ENCODE measurements at regions not wholly inside any gene's neighbourhood (a gene's known extent, or its start where the extent isn't known, plus 50 kb on each side); places are given as distances from the start of the nearest gene placed in this dataset.
"Not testable (repeated sequence)": the region's sequence is repeated elsewhere in the genome, so short reads cannot be mapped to it uniquely, and the experiment has no call there.

DNA sequence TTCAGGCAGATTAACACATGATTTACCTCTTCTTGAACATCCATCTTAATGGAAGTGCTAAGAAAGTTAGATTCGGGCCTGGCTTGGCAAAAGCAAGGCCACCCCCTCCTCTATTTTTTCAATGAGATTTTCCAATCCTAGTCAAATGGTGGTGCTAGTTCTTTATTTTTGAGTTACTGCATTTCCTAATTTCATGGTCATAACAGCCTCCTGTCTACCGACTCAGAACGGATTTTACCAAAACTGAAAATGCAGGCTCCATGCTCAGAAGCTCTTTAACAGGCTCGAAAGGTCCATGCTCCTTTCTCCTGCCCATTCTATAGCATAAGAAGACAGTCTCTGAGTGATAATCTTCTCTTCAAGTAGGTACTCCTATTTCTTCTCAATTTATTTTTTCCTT lies 117.2 kb upstream of the ESR1 start:
- peak; percentile 41 for DNase-seq (ENCODE audit: low read depth)
- no peak overlapping the region for H3K4me3 ChIP-seq (ENCODE audit: low read depth, low read length)
- peak; percentile 22 for TF ChIP-seq CTCF (conservative IDR thresholded peaks at IDR 0.05; ENCODE audit: low read depth, low read length)

GRCh38 chr6:151690768-151691562 lies 116.5 kb upstream of the ESR1 start:
- DNase-seq (ENCODE audit: low read depth): peak; percentile 50
- TF ChIP-seq CTCF (conservative IDR thresholded peaks at IDR 0.05; ENCODE audit: low read depth, low read length): no peak
- H3K4me3 ChIP-seq (ENCODE audit: low read depth, low read length): no peak overlapping the region

- H3K4me3 ChIP-seq (ENCODE audit: low read depth, low read length): no peak overlapping the region
- DNase-seq (ENCODE audit: low read depth): no peak
- no peak for TF ChIP-seq CTCF (conservative IDR thresholded peaks at IDR 0.05; ENCODE audit: low read depth, low read length)
Measured at GRCh38 chr6:151692216-151692615, 115.3 kb upstream of the ESR1 start.

DNA sequence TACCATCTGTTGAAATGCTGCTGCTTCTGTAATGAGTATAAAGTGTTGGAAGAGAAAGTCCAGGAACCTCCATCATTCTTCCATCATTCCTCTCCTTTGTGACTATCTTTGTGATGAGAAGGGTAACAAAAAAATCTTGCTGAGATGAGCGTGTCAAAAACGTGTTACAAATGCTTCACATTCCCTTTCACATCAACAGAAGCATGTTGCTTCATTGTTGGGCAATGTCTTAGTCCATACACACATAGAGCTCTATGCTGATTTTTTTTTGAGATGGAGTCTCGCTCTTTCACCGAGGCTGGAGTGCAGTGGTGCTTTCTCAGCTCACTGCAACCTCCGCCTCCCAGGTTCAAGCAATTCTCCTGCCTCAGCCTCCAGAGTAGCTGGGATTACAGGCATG lies 114.1 kb upstream of the ESR1 start:
- no peak for TF ChIP-seq CTCF (conservative IDR thresholded peaks at IDR 0.05; ENCODE audit: low read depth, low read length)
- no peak overlapping the region for H3K4me3 ChIP-seq (ENCODE audit: low read depth, low read length)
- no peak for DNase-seq (ENCODE audit: low read depth)

- no peak overlapping the region for H3K4me3 ChIP-seq (ENCODE audit: low read depth, low read length)
- no peak for DNase-seq (ENCODE audit: low read depth)
- no peak for TF ChIP-seq CTCF (conservative IDR thresholded peaks at IDR 0.05; ENCODE audit: low read depth, low read length)
Measured at GRCh38 chr6:151695156-151695555, 112.3 kb upstream of the ESR1 start.

DNA sequence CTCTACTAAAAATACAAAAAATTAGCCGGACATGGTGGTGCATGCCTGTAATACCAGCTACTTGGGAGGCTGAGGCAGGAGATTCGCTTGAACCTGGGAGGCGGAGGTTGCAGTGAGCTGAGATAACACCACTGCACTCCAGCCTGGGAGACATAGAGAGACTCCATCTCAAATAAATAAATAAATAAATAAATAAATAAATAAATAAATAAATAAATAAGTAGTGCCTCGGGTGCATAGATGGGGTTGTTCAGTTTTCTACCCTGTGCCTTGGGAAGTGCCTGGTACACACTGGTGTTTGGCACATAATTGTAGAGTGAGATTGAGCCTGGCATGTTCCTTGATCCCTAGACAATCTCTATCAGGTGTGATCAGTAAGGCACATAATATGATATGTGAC lies 111.2 kb upstream of the ESR1 start:
- H3K4me3 ChIP-seq (ENCODE audit: low read depth, low read length); DNase-seq (ENCODE audit: low read depth): not testable (repeated sequence)

GRCh38 chr6:151698931-151699700 lies 108.4 kb upstream of the ESR1 start:
- H3K4me3 ChIP-seq (ENCODE audit: low read depth, low read length): no peak overlapping the region
- TF ChIP-seq CTCF (conservative IDR thresholded peaks at IDR 0.05; ENCODE audit: low read depth, low read length): no peak
- no peak for DNase-seq (ENCODE audit: low read depth)

Data from choroid plexus epithelial cell (primary cell).